A673 (cell line): ENCODE measurements at regions not wholly inside any gene's neighbourhood (a gene's known extent, or its start where the extent isn't known, plus 50 kb on each side); places are given as distances from the start of the nearest gene placed in this dataset.

ENCODE experiments used
- BruUV-seq: library from RNA; stranded (reverse); fragments of 400-500 nt; replicated peaks from 2 replicates; lab custom pipeline; 2021; lab: Mats Ljungman, UMichigan
- CTCF ChIA-PET: fragments of 300-600 bp; sonication (Branson Sonifier 250); formaldehyde crosslinking; loops from one replicate; lab custom pipeline; 2022; ENCODE audit warnings: antibody characterized with exemption; lab: Charles Lee
- POLR2A ChIA-PET: fragments of 300-600 bp; sonication (Branson Sonifier 250); formaldehyde crosslinking; loops from one replicate; lab custom pipeline; 2022; ENCODE audit warnings: antibody characterized with exemption; ENCODE audit not compliant: low non-redundant PET; lab: Charles Lee
- DNase-seq: peaks from one replicate; pipeline ENCODE4 v3.0.0-alpha.2; 2015; ENCODE audit warnings: low spot score
- H3K27ac ChIP-seq: fragments of 200-600 bp; sonication (generic); 2 replicates; pipeline ENCODE4 v1.5.1; 2016; ENCODE audit warnings: mixed run types, low read depth, mild to moderate bottlenecking, mixed read lengths, antibody characterized with exemption, low read length; ENCODE audit not compliant: poor library complexity, severe bottlenecking
- H3K27me3 ChIP-seq: fragments of 200-600 bp; sonication (generic); replicated peaks from 2 replicates; pipeline ENCODE4 v1.6.1; 2017; ENCODE audit warnings: mixed run types, low read depth, mild to moderate bottlenecking, mixed read lengths, antibody characterized with exemption, low read length; ENCODE audit not compliant: insufficient read depth, poor library complexity
- H3K36me3 ChIP-seq: fragments of 200-600 bp; sonication (generic); 2 replicates; pipeline ENCODE4 v1.6.1; 2016; ENCODE audit warnings: mixed run types, mild to moderate bottlenecking, mixed read lengths, antibody characterized with exemption, low read length; ENCODE audit not compliant: insufficient read depth, poor library complexity, severe bottlenecking
- H3K4me1 ChIP-seq: fragments of 200-600 bp; sonication (generic); 2 replicates; pipeline ENCODE4 v1.6.1; 2017; ENCODE audit warnings: mixed run types, mild to moderate bottlenecking, mixed read lengths, antibody characterized with exemption, low read length; ENCODE audit not compliant: insufficient read depth, poor library complexity, severe bottlenecking
- H3K4me3 ChIP-seq: fragments of 200-600 bp; sonication (generic); 2 replicates; pipeline ENCODE4 v1.5.1; 2016; ENCODE audit warnings: low read depth, mixed run types, mild to moderate bottlenecking, mixed read lengths, low read length; ENCODE audit not compliant: poor library complexity, severe bottlenecking
- H3K9me3 ChIP-seq: fragments of 200-600 bp; sonication (generic); 2 replicates; pipeline ENCODE4 v1.6.1; 2016; ENCODE audit warnings: mixed run types, low read depth, mild to moderate bottlenecking, mixed read lengths, antibody characterized with exemption, low read length; ENCODE audit not compliant: poor library complexity, severe bottlenecking
- EZH2 ChIP-seq: fragments of 200-600 bp; sonication (generic); IDR thresholded peaks from 2 replicates; pipeline ENCODE4 v1.6.1; 2017; ENCODE audit warnings: borderline replicate concordance, low read depth, mild to moderate bottlenecking, mixed read lengths, antibody characterized with exemption, low read length; ENCODE audit not compliant: poor library complexity, severe bottlenecking
- intact Hi-C: fragments of 100-400 bp; cut with micrococcal nuclease; formaldehyde crosslinking; loops from one replicate; pipeline ENCODE4 v1.10.0; 2022; ENCODE audit not compliant: unreplicated experiment
- TF ChIP-seq, protein P1 (sequence below): fragments of 300-800, 200-600 bp; sonication (generic); conservative IDR thresholded peaks from 2 replicates; pipeline ENCODE4 v1.5.1; 2017; ENCODE audit warnings: low read depth, mild to moderate bottlenecking, antibody characterized with exemption, low read length, moderate library complexity, mixed read lengths

DNA sequence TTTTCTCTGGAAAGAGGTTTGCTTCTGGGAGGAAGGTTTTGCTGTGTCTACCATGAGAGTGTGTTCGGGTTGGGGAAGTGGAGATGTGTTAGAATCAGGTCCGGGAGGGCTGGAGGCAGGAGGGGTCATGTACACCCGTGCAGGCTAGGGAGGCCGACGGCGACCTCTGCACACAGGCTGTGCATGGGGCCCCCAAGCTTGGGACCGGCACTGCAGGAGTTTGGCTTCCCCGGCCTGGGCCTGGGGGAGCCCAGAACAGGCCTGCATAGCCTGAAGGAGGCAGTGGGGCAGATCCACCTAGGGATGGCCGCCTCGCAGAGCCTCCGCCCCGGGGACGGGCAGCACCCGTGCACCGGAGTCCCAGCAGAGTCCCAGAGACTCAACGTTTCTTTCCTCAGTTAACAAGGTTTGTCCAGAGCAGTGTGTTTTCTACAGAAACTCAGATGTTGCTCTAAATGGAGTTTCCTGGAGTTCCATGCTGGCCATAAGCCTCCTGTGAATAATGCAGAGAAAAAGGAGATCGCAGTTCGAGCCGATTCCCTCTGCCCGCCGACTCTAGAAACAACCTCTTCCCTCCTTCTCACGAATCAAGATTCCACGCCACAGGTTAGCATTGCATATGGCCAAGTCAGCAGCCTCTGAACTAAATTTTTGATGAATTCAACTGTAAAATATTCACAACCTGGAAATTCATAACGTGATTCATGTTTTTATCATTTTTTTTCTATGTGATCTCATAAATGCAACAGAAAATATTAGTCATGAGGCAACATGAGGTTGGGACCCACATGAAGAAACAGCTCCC, 427.3 kb downstream of the BRD1 start:
- intact Hi-C loops: no loop called here
- H3K4me3 ChIP-seq: no peak overlapping the region
- ChIA-PET CTCF (no interaction called here), POLR2A (no interaction called here)
- H3K4me1 ChIP-seq: no peaks in the 10 kb centered on the region
- no peaks in the 10 kb centered on the region for H3K36me3 ChIP-seq
- no peak overlapping the region for H3K27ac ChIP-seq
- DNase-seq: no peak
- no peaks in the 10 kb centered on the region for H3K27me3 ChIP-seq
- TF ChIP-seq, protein P1, sequence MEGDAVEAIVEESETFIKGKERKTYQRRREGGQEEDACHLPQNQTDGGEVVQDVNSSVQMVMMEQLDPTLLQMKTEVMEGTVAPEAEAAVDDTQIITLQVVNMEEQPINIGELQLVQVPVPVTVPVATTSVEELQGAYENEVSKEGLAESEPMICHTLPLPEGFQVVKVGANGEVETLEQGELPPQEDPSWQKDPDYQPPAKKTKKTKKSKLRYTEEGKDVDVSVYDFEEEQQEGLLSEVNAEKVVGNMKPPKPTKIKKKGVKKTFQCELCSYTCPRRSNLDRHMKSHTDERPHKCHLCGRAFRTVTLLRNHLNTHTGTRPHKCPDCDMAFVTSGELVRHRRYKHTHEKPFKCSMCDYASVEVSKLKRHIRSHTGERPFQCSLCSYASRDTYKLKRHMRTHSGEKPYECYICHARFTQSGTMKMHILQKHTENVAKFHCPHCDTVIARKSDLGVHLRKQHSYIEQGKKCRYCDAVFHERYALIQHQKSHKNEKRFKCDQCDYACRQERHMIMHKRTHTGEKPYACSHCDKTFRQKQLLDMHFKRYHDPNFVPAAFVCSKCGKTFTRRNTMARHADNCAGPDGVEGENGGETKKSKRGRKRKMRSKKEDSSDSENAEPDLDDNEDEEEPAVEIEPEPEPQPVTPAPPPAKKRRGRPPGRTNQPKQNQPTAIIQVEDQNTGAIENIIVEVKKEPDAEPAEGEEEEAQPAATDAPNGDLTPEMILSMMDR: no peak
- TF ChIP-seq EZH2: no peak
- no TSS peak for BruUV-seq
- H3K9me3 ChIP-seq: no peaks in the 10 kb centered on the region

DNA sequence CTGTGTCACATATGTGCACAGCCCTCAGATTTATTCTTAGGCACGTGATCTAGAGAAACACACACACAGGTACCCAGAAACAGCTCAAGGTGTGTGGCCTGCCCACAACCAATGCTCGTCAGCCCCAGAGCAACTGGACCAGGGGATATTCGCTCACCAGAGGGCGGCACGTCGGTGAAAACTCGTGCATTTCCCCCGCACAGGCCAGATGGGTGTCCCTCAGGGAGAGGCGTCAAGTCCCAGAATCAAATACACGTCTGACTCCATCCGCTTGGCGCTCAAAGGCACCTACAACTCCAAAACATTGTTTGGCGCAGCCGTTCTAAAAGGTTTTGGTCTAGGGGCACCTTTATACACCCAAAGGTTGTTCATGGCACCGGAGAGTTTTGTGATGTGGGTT, 429.0 kb downstream of the BRD1 start:
- Histone ChIP-seq H3K4me1 (no peaks in the 10 kb centered on the region), H3K9me3 (no peaks in the 10 kb centered on the region), H3K27me3 (no peaks in the 10 kb centered on the region), H3K27ac (no peak overlapping the region), H3K36me3 (no peaks in the 10 kb centered on the region), H3K4me3 (no peak overlapping the region)
- TF ChIP-seq, protein P1: no peak
- BruUV-seq: no TSS peak
- ChIA-PET CTCF (interaction anchor here (0.5 kb wide), 1 partner anchor 908 kb away, joined by 4 read pairs; no protein-coding TSS in a partner anchor), POLR2A (no interaction called here)
- no peak for DNase-seq
- intact Hi-C loops: no loop called here

- H3K36me3 ChIP-seq: no peaks in the 10 kb centered on the region
- POLR2A ChIA-PET: no interaction called here
- TF ChIP-seq EZH2: no peak
- TF ChIP-seq, protein P1: no peak
- no TSS peak for BruUV-seq
- H3K4me3 ChIP-seq: no peak overlapping the region
- no peaks in the 10 kb centered on the region for H3K4me1 ChIP-seq
- no peaks in the 10 kb centered on the region for H3K9me3 ChIP-seq
- no peaks in the 10 kb centered on the region for H3K27me3 ChIP-seq
- CTCF ChIA-PET: interaction anchor here (0.5 kb wide), 1 partner anchor 908 kb away, joined by 4 read pairs; no protein-coding TSS in a partner anchor
- DNase-seq: no peak
- no peak overlapping the region for H3K27ac ChIP-seq
- intact Hi-C loops: no loop called here
These were observed 429.6 kb downstream of the BRD1 start for GRCh38 chr22:49398115-49398514.
